ENCODE measurements at regions not wholly inside any gene's neighbourhood (a gene's known extent, or its start where the extent isn't known, plus 50 kb on each side); places are given as distances from the start of the nearest gene placed in this dataset.

DNA sequence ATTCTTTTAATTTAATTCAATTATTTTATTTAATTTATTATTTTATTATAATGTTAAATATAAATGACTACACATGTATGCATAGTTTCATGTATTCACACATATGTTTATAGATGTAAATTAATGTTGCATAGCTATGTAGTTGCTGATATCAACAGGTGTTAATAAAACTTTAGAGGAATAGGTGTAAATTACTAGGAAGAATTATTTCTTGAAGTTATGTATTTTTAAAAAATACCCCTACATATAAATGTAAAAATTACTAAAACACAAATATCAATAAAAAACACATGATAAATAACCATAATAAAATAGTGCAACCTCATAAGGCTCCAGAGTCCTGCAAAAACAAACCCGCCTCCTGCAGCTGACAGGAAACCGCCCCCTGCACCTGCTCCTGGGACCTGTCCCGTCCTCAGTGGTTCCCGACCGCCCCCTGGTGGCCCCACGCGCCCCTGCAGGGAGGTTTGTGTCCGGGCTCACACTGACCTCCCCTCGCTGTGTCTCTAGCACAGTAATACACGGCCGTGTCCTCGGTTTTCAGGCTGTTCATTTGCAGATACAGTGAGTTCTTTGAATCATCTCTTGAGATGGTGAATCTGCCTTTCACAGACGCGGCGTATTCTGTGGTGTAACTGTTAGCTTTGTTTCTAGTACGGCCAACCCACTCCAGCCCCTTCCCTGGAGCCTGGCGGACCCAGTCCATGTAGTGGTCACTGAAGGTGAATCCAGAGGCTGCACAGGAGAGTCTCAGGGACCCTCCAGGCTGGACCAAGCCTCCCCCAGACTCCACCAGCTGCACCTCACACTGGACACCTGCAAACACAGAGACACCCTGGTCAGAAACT lies 1264.0 kb downstream of the TMEM121 start:
- TF ChIP-seq EZH2phosphoT487 (IDR thresholded peaks at IDR 0.05; ENCODE audit: insufficient read depth, low read depth) (no peak), EZH2 (IDR thresholded peaks at IDR 0.05; ENCODE audit: insufficient read depth, poor library complexity, severe bottlenecking) (no peak)
